ENCODE measurements at regions not wholly inside any gene's neighbourhood (a gene's known extent, or its start where the extent isn't known, plus 50 kb on each side); places are given as distances from the start of the nearest gene placed in this dataset.

DNA sequence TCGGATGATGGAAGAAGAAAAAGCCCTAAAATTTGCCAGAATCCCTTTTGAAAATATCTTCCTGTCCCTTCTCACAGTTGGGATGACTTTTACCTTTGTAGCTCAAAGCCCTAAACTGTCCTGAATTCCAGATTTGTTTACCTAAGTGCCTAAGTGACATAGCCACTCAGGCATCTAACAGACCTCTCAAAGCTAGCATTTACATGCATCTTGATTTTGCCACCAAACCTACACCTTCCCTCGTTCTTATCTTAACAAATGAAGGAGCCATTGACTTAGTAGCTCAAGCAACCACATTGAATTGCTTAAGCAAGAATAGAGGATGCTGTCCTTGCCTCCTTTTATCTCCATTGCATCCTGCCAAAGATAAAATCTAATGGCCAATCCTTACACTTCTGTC lies 198.4 kb upstream of the NTM start:
- no peaks in the 10 kb centered on the region for H4K20me1 ChIP-seq (ENCODE audit: insufficient read depth, low read length)
- ATAC-seq (ENCODE audit: insufficient read depth, low read depth) = no peak

DNA sequence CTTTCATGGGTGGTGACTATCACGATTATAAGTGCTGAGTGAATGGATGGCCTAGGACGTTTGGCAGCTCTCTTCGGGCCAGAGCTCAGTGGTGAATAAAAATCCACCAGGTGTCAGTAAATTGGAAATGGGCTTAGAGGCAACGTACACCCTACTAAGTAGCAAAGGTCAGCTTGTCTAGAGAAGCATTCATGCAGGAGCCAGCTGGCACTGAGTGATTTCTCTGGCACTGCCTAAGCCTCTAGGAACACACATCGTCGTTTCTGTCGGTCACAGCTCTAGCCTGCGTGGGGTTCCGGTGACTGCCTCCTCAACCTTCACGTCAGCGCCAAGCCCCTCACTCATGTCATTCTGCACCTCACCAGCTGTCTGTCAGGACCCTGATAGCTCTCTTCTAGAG lies 192.4 kb upstream of the NTM start:
- no peak for ATAC-seq (ENCODE audit: insufficient read depth, low read depth)
- peaks cover 8% of the 10 kb centered on the region for H3K27me3 ChIP-seq (ENCODE audit: insufficient read depth, low read length, poor library complexity)
- H3K36me3 ChIP-seq (ENCODE audit: insufficient read depth, low read length) = no peaks in the 10 kb centered on the region
- H3K9me3 ChIP-seq (ENCODE audit: insufficient read depth, low read length, severe bottlenecking) = no peaks in the 10 kb centered on the region
- no peaks in the 10 kb centered on the region for H3K79me2 ChIP-seq (ENCODE audit: insufficient read depth, low read length)
- no peaks in the 10 kb centered on the region for H3K4me1 ChIP-seq (ENCODE audit: insufficient read depth, low read length)
- no peak overlapping the region for H3K4me3 ChIP-seq (ENCODE audit: low read depth in 1 of 2, low read length in 2 of 2)
- H4K20me1 ChIP-seq (ENCODE audit: insufficient read depth, low read length) = no peaks in the 10 kb centered on the region
- no peak overlapping the region for H2AFZ ChIP-seq (ENCODE audit: low read depth, low read length)
- no peak overlapping the region for H3K27ac ChIP-seq (ENCODE audit: low read length)
- no peak for DNase-seq
- H3K4me2 ChIP-seq (ENCODE audit: insufficient read depth, low read length) = no peak overlapping the region
- H3K9ac ChIP-seq (ENCODE audit: low read depth, low read length) = no peak overlapping the region
- TF ChIP-seq, protein P1, sequence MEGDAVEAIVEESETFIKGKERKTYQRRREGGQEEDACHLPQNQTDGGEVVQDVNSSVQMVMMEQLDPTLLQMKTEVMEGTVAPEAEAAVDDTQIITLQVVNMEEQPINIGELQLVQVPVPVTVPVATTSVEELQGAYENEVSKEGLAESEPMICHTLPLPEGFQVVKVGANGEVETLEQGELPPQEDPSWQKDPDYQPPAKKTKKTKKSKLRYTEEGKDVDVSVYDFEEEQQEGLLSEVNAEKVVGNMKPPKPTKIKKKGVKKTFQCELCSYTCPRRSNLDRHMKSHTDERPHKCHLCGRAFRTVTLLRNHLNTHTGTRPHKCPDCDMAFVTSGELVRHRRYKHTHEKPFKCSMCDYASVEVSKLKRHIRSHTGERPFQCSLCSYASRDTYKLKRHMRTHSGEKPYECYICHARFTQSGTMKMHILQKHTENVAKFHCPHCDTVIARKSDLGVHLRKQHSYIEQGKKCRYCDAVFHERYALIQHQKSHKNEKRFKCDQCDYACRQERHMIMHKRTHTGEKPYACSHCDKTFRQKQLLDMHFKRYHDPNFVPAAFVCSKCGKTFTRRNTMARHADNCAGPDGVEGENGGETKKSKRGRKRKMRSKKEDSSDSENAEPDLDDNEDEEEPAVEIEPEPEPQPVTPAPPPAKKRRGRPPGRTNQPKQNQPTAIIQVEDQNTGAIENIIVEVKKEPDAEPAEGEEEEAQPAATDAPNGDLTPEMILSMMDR (IDR thresholded peaks at IDR 0.05; ENCODE audit: borderline replicate concordance, extremely low read depth, low read length, poor library complexity, severe bottlenecking) = no peak
- TF ChIP-seq EZH2 (IDR thresholded peaks at IDR 0.05; ENCODE audit: borderline replicate concordance, low read depth, low read length, severe bottlenecking) = no peak

More for the DNA sequence above, 198.4 kb upstream of the NTM start:
- TF ChIP-seq EZH2 (IDR thresholded peaks at IDR 0.05; ENCODE audit: borderline replicate concordance, low read depth, low read length, severe bottlenecking) = no peak
- TF ChIP-seq, protein P1 (IDR thresholded peaks at IDR 0.05; ENCODE audit: borderline replicate concordance, extremely low read depth, low read length, poor library complexity, severe bottlenecking) = no peak
- H3K4me2 ChIP-seq (ENCODE audit: insufficient read depth, low read length) = no peak overlapping the region
- peaks cover 3% of the 10 kb centered on the region for H3K27me3 ChIP-seq (ENCODE audit: insufficient read depth, low read length, poor library complexity)
- no peaks in the 10 kb centered on the region for H3K4me1 ChIP-seq (ENCODE audit: insufficient read depth, low read length)
- H3K36me3 ChIP-seq (ENCODE audit: insufficient read depth, low read length) = no peaks in the 10 kb centered on the region
- no peak overlapping the region for H3K27ac ChIP-seq (ENCODE audit: low read length)
- no peak overlapping the region for H3K9ac ChIP-seq (ENCODE audit: low read depth, low read length)
- no peak overlapping the region for H2AFZ ChIP-seq (ENCODE audit: low read depth, low read length)
- H3K9me3 ChIP-seq (ENCODE audit: insufficient read depth, low read length, severe bottlenecking) = no peaks in the 10 kb centered on the region
- DNase-seq = no peak
- H3K79me2 ChIP-seq (ENCODE audit: insufficient read depth, low read length) = no peaks in the 10 kb centered on the region
- H3K4me3 ChIP-seq (ENCODE audit: low read depth in 1 of 2, low read length in 2 of 2) = no peak overlapping the region

DNA sequence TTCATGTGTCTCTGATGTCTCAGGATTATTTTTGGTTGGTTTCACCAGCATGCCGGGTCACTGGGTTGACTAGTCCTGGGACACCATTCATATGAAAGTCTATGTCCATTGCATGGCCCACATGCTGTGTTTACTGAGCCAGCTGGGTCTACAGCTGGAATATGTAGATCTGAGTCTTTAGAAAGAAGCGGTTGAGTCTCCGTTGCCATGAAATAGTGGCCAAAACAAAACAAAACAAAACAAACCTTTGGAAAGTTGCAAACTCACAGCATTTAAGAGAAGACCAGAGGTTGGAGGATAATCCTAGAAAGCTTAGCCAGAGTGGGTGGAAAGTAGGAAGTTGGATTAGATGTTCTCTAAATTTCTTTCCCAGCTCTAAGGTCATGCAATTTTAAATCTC lies 191.8 kb upstream of the NTM start:
- no peak for TF ChIP-seq EZH2 (IDR thresholded peaks at IDR 0.05; ENCODE audit: borderline replicate concordance, low read depth, low read length, severe bottlenecking)
- TF ChIP-seq, protein P1 (IDR thresholded peaks at IDR 0.05; ENCODE audit: borderline replicate concordance, extremely low read depth, low read length, poor library complexity, severe bottlenecking) = no peak
- H3K27me3 ChIP-seq (ENCODE audit: insufficient read depth, low read length, poor library complexity) = peaks cover 10% of the 10 kb centered on the region
- H3K9me3 ChIP-seq (ENCODE audit: insufficient read depth, low read length, severe bottlenecking) = no peaks in the 10 kb centered on the region
- no peaks in the 10 kb centered on the region for H3K4me1 ChIP-seq (ENCODE audit: insufficient read depth, low read length)
- no peak overlapping the region for H3K4me3 ChIP-seq (ENCODE audit: low read depth in 1 of 2, low read length in 2 of 2)
- no peaks in the 10 kb centered on the region for H4K20me1 ChIP-seq (ENCODE audit: insufficient read depth, low read length)
- DNase-seq (no peak), ATAC-seq (ENCODE audit: insufficient read depth, low read depth) (no peak)
- H3K9ac ChIP-seq (ENCODE audit: low read depth, low read length) = no peak overlapping the region
- H2AFZ ChIP-seq (ENCODE audit: low read depth, low read length) = no peak overlapping the region
- H3K36me3 ChIP-seq (ENCODE audit: insufficient read depth, low read length) = no peaks in the 10 kb centered on the region
- H3K27ac ChIP-seq (ENCODE audit: low read length) = no peak overlapping the region
- H3K79me2 ChIP-seq (ENCODE audit: insufficient read depth, low read length) = no peaks in the 10 kb centered on the region
- H3K4me2 ChIP-seq (ENCODE audit: insufficient read depth, low read length) = no peak overlapping the region

GRCh38 chr11:131179836-131180235 lies 190.6 kb upstream of the NTM start:
- H3K9me3 ChIP-seq (ENCODE audit: insufficient read depth, low read length, severe bottlenecking) = no peaks in the 10 kb centered on the region
- no peak overlapping the region for H3K4me2 ChIP-seq (ENCODE audit: insufficient read depth, low read length)
- no peaks in the 10 kb centered on the region for H3K79me2 ChIP-seq (ENCODE audit: insufficient read depth, low read length)
- H2AFZ ChIP-seq (ENCODE audit: low read depth, low read length) = no peak overlapping the region
- no peak for TF ChIP-seq EZH2 (IDR thresholded peaks at IDR 0.05; ENCODE audit: borderline replicate concordance, low read depth, low read length, severe bottlenecking)
- TF ChIP-seq, protein P1 (IDR thresholded peaks at IDR 0.05; ENCODE audit: borderline replicate concordance, extremely low read depth, low read length, poor library complexity, severe bottlenecking) = no peak
- no peaks in the 10 kb centered on the region for H3K36me3 ChIP-seq (ENCODE audit: insufficient read depth, low read length)
- H3K4me3 ChIP-seq (ENCODE audit: low read depth in 1 of 2, low read length in 2 of 2) = no peak overlapping the region
- no peaks in the 10 kb centered on the region for H4K20me1 ChIP-seq (ENCODE audit: insufficient read depth, low read length)
- no peak overlapping the region for H3K9ac ChIP-seq (ENCODE audit: low read depth, low read length)
- no peak for ATAC-seq (ENCODE audit: insufficient read depth, low read depth)
- H3K4me1 ChIP-seq (ENCODE audit: insufficient read depth, low read length) = no peaks in the 10 kb centered on the region
- peaks cover 14% of the 10 kb centered on the region for H3K27me3 ChIP-seq (ENCODE audit: insufficient read depth, low read length, poor library complexity)
- no peak overlapping the region for H3K27ac ChIP-seq (ENCODE audit: low read length)
- DNase-seq = no peak
